HG02798 (cell line): ENCODE measurements at regions not wholly inside any gene's neighbourhood (a gene's known extent, or its start where the extent isn't known, plus 50 kb on each side); places are given as distances from the start of the nearest gene placed in this dataset.

Source experiments
- ATAC-seq: cut with Tn5 transposase; IDR thresholded peaks from one replicate; pipeline ENCODE4 v1.9.1; 2021; ENCODE audit warnings: mild to moderate bottlenecking; ENCODE audit not compliant: unreplicated experiment, poor library complexity

- ATAC-seq: no peak
Observed at GRCh38 chr1:106548726-106549125, 507.7 kb upstream of the PRMT6 start.

GRCh38 chr1:106554294-106554693 lies 502.2 kb upstream of the PRMT6 start:
- ATAC-seq: no peak

GRCh38 chr1:106555571-106555970 lies 500.9 kb upstream of the PRMT6 start:
- no peak for ATAC-seq

GRCh38 chr1:106564192-106564591 lies 492.3 kb upstream of the PRMT6 start:
- no peak for ATAC-seq

- ATAC-seq: no peak
Observed at GRCh38 chr1:106568201-106568974, 488.1 kb upstream of the PRMT6 start.

- no peak for ATAC-seq
Observed at GRCh38 chr1:106571109-106571508, 485.4 kb upstream of the PRMT6 start.

GRCh38 chr1:106584107-106584506 lies 472.4 kb upstream of the PRMT6 start:
- ATAC-seq: no peak

- no peak for ATAC-seq
Observed at GRCh38 chr1:106584676-106585075, 471.8 kb upstream of the PRMT6 start.

GRCh38 chr1:106600626-106601025 lies 455.8 kb upstream of the PRMT6 start:
- no peak for ATAC-seq

GRCh38 chr1:106603616-106604015 lies 452.9 kb upstream of the PRMT6 start:
- no peak for ATAC-seq

GRCh38 chr1:106608841-106609240 lies 447.6 kb upstream of the PRMT6 start:
- no peak for ATAC-seq

GRCh38 chr1:106613068-106613467 lies 443.4 kb upstream of the PRMT6 start:
- no peak for ATAC-seq

- no peak for ATAC-seq
Observed at GRCh38 chr1:106613861-106614260, 442.6 kb upstream of the PRMT6 start.

- no peak for ATAC-seq
Observed at GRCh38 chr1:106615473-106615872, 441.0 kb upstream of the PRMT6 start.

- ATAC-seq: no peak
Observed at GRCh38 chr1:106619080-106619826, 437.2 kb upstream of the PRMT6 start.

- ATAC-seq: no peak
Observed at GRCh38 chr1:106619827-106620134, 436.7 kb upstream of the PRMT6 start.

GRCh38 chr1:106620521-106620954 lies 435.9 kb upstream of the PRMT6 start:
- no peak for ATAC-seq

- ATAC-seq: no peak
Observed at GRCh38 chr1:106621853-106622252, 434.6 kb upstream of the PRMT6 start.

- ATAC-seq: no peak
Observed at GRCh38 chr1:106637566-106637965, 418.9 kb upstream of the PRMT6 start.

GRCh38 chr1:106646261-106646784 lies 410.2 kb upstream of the PRMT6 start:
- no peak for ATAC-seq

GRCh38 chr1:106646816-106647215 lies 409.7 kb upstream of the PRMT6 start:
- ATAC-seq: no peak
